IMR-90 (cell line): ENCODE measurements at regions not wholly inside any gene's neighbourhood (a gene's known extent, or its start where the extent isn't known, plus 50 kb on each side); places are given as distances from the start of the nearest gene placed in this dataset.

ENCODE experiments used
- ATAC-seq: fragments of 200-7000 bp; cut with Tn5 transposase; 2 replicates; pipeline ENCODE4 v1.9.1; 2020; ENCODE audit warnings: low read depth, mild to moderate bottlenecking, moderate library complexity
- BruUV-seq: library from RNA; stranded (reverse); fragments of 400-500 nt; replicated peaks from 2 replicates; lab custom pipeline; 2021; lab: Mats Ljungman, UMichigan
- CTCF ChIA-PET: fragments of 300-600 bp; formaldehyde crosslinking; extraction: SDS; loops from one replicate; lab custom pipeline; 2021; ENCODE audit warnings: antibody characterized with exemption; lab: Yijun Ruan, JAX
- POLR2A ChIA-PET: fragments of 300-600 bp; sonication (Branson Sonifier 250); formaldehyde crosslinking; loops from one replicate; lab custom pipeline; 2022; ENCODE audit warnings: antibody characterized with exemption; ENCODE audit not compliant: unreplicated experiment; lab: Charles Lee
- DNase-seq: peaks from one replicate; pipeline ENCODE4 v3.0.0; 2013
- H2AFZ ChIP-seq: replicated peaks from 2 replicates; pipeline ENCODE3; 2013; ENCODE audit warnings: low read length, mild to moderate bottlenecking; ENCODE audit not compliant: poor library complexity
- H2AK5ac ChIP-seq: 2 replicates; pipeline ENCODE4 v1.6.1; 2013; ENCODE audit warnings: low read depth, low read length, inconsistent platforms
- H2AK9ac ChIP-seq: replicated peaks from 2 replicates; pipeline ENCODE3; 2013; ENCODE audit warnings: mild to moderate bottlenecking, low read depth, low read length, moderate library complexity; ENCODE audit not compliant: poor library complexity
- H2BK120ac ChIP-seq: 2 replicates; pipeline ENCODE4 v1.6.1; 2013; ENCODE audit warnings: low read depth, low read length, inconsistent platforms
- H2BK15ac ChIP-seq: 3 replicates; pipeline ENCODE4 v1.6.1; 2013; ENCODE audit warnings: low read depth, low read length, inconsistent platforms
- H2BK20ac ChIP-seq: 2 replicates; pipeline ENCODE4 v1.6.1; 2013; ENCODE audit warnings: low read depth, mild to moderate bottlenecking, inconsistent platforms, low read length, moderate library complexity
- H2BK5ac ChIP-seq: 2 replicates; pipeline ENCODE4 v1.6.1; 2013; ENCODE audit warnings: mild to moderate bottlenecking, low read depth, low read length, inconsistent platforms; ENCODE audit not compliant: poor library complexity, severe bottlenecking
- H3K14ac ChIP-seq: replicated peaks from 2 replicates; pipeline ENCODE4 v1.6.1; 2013; ENCODE audit warnings: low read depth, low read length, inconsistent platforms
- H3K18ac ChIP-seq: 2 replicates; pipeline ENCODE4 v1.6.1; 2013; ENCODE audit warnings: low read depth, low read length, control low read depth
- H3K23ac ChIP-seq: 2 replicates; pipeline ENCODE4 v1.6.1; 2013; ENCODE audit warnings: low read depth, low read length, inconsistent platforms
- H3K27ac ChIP-seq: 2 replicates; pipeline ENCODE4 v1.5.1; 2013; ENCODE audit warnings: mild to moderate bottlenecking, control low read depth, low read length; ENCODE audit not compliant: insufficient read depth
- H3K27me3 ChIP-seq: 2 replicates; pipeline ENCODE4 v1.6.1; 2013; ENCODE audit warnings: low read length; ENCODE audit not compliant: control insufficient read depth, insufficient read depth
- H3K36me3 ChIP-seq: 2 replicates; pipeline ENCODE4 v1.6.1; 2013; ENCODE audit warnings: low read length, mixed read lengths; ENCODE audit not compliant: control insufficient read depth, insufficient read depth
- H3K4ac ChIP-seq: 2 replicates; pipeline ENCODE4 v1.6.1; 2013; ENCODE audit warnings: low read depth, low read length, inconsistent platforms
- H3K4me1 ChIP-seq: 2 replicates; pipeline ENCODE4 v1.6.1; 2013; ENCODE audit warnings: low read length, mixed read lengths; ENCODE audit not compliant: control insufficient read depth, insufficient read depth
- H3K4me2 ChIP-seq: 2 replicates; pipeline ENCODE4 v1.6.1; 2013; ENCODE audit warnings: low read depth, mild to moderate bottlenecking, control low read depth, low read length, moderate library complexity
- H3K4me3 ChIP-seq: 2 replicates; pipeline ENCODE4 v1.5.1; 2013; ENCODE audit warnings: low read depth, mild to moderate bottlenecking, control low read depth, low read length, moderate library complexity; ENCODE audit not compliant: insufficient read depth
- H3K56ac ChIP-seq: 2 replicates; pipeline ENCODE4 v1.6.1; 2013; ENCODE audit warnings: low read length, inconsistent platforms; ENCODE audit not compliant: insufficient read depth; ENCODE audit errors: extremely low read depth
- H3K79me1 ChIP-seq, 2 experiments: 2 replicates each; pipeline ENCODE4 v1.6.1; 2013; ENCODE audit warnings: low read length in 2 of 2, inconsistent platforms in 1 of 2, low read depth in 1 of 2
- H3K9ac ChIP-seq: 2 replicates; pipeline ENCODE4 v1.6.1; 2013; ENCODE audit warnings: low read depth, low read length, control low read depth
- H3K9me1 ChIP-seq: 2 replicates; pipeline ENCODE4 v1.6.1; 2013; ENCODE audit warnings: low read length, inconsistent platforms; ENCODE audit not compliant: insufficient read depth
- H3K9me3 ChIP-seq: 2 replicates; pipeline ENCODE4 v1.6.1; 2013; ENCODE audit warnings: low read length; ENCODE audit not compliant: control insufficient read depth, insufficient read depth
- H4K20me1 ChIP-seq: 2 replicates; pipeline ENCODE4 v1.6.1; 2013; ENCODE audit warnings: low read length, inconsistent platforms; ENCODE audit not compliant: insufficient read depth
- H4K5ac ChIP-seq: 2 replicates; pipeline ENCODE4 v1.6.1; 2013; ENCODE audit warnings: mild to moderate bottlenecking, low read depth, low read length, control low read depth
- H4K8ac ChIP-seq, 2 experiments: 2 replicates each; pipeline ENCODE4 v1.6.1; 2013; ENCODE audit warnings: low read depth in 2 of 2, low read length in 2 of 2, control low read depth in 1 of 2, inconsistent platforms in 1 of 2
- H4K91ac ChIP-seq: 2 replicates; pipeline ENCODE4 v1.6.1; 2013; ENCODE audit warnings: low read depth, low read length, inconsistent platforms; ENCODE audit not compliant: insufficient read depth
- BHLHE40 ChIP-seq: fragments of 150-350 bp; IDR thresholded peaks from 2 replicates; pipeline ENCODE4 v1.6.1; 2016; ENCODE audit warnings: mild to moderate bottlenecking, low read depth, low read length
- CHD1 ChIP-seq: IDR thresholded peaks from 2 replicates; pipeline ENCODE4 v1.6.1; 2012; ENCODE audit warnings: low read depth, low read length, improper control_type of control experiment
- FOS ChIP-seq: fragments of 150-350 bp; IDR thresholded peaks from 2 replicates; pipeline ENCODE4 v1.6.1; 2016; ENCODE audit warnings: low read depth, low read length
- MAFK ChIP-seq: IDR thresholded peaks from 2 replicates; pipeline ENCODE4 v1.6.1; 2012; ENCODE audit warnings: low read depth, low read length, improper control_type of control experiment
- MAZ ChIP-seq: IDR thresholded peaks from 2 replicates; pipeline ENCODE4 v1.6.1; 2012; ENCODE audit warnings: low read depth, mild to moderate bottlenecking, low read length, improper control_type of control experiment, moderate library complexity, borderline replicate concordance
- MXI1 ChIP-seq: IDR thresholded peaks from 2 replicates; pipeline ENCODE4 v1.6.1; 2012; ENCODE audit warnings: low read depth, mild to moderate bottlenecking, low read length, moderate library complexity, borderline replicate concordance
- POLR2A ChIP-seq: IDR thresholded peaks from 2 replicates; pipeline ENCODE4 v1.6.1; 2012; ENCODE audit warnings: mild to moderate bottlenecking, low read depth, low read length
- RAD21 ChIP-seq: IDR thresholded peaks from 2 replicates; pipeline ENCODE4 v1.6.1; 2012; ENCODE audit warnings: low read length, improper control_type of control experiment
- RCOR1 ChIP-seq: IDR thresholded peaks from 2 replicates; pipeline ENCODE4 v1.6.1; 2012; ENCODE audit warnings: mild to moderate bottlenecking, low read length, improper control_type of control experiment; ENCODE audit not compliant: insufficient replicate concordance
- RFX5 ChIP-seq: IDR thresholded peaks from 2 replicates; pipeline ENCODE4 v1.8.0; 2012; ENCODE audit warnings: low read depth, mild to moderate bottlenecking, low read length, moderate library complexity
- SMC3 ChIP-seq: fragments of 150-350 bp; IDR thresholded peaks from 2 replicates; pipeline ENCODE4 v1.6.1; 2016; ENCODE audit warnings: low read depth, mild to moderate bottlenecking, antibody characterized with exemption, low read length, moderate library complexity
- WGBS, 2 experiments: methylation state at CpG; one replicate each; pipeline versions ENCODE4 v1.1.5 to v1.1.7; 2013; ENCODE audit warnings: missing lambda C conversion rate in 2 of 2; ENCODE audit not compliant: insufficient read length in 1 of 2; ENCODE audit errors: extremely low coverage in 2 of 2; 5-methylcytosine and 5-hydroxymethylcytosine counted together
- dilution Hi-C: fragments of 300-500 bp; cut with HindIII; formaldehyde crosslinking; loops from one replicate; pipeline ENCODE4 v1.14.3; 2018; ENCODE audit warnings: low sequenced_read_pairs; ENCODE audit not compliant: unreplicated experiment
- in situ Hi-C: fragments of 300-500 bp; cut with MboI; formaldehyde crosslinking; loops from 3 replicates; pipeline ENCODE4 v1.14.3; 2019; ENCODE audit warnings: low sequenced_read_pairs, inconsistent platforms, mixed read lengths
- intact Hi-C: fragments of 100-400 bp; cut with micrococcal nuclease; formaldehyde crosslinking; loops from 2 replicates; pipeline ENCODE4 v1.10.0; 2022
- TF ChIP-seq, protein P1 (sequence below): fragments of 150-350 bp; IDR thresholded peaks from 2 replicates; pipeline ENCODE4 v1.6.1; 2017; ENCODE audit warnings: mild to moderate bottlenecking, antibody characterized with exemption, low read length, low read depth
- TF ChIP-seq, protein P2 (sequence below): fragments of 150-350 bp; IDR thresholded peaks from 2 replicates; pipeline ENCODE4 v1.6.1; 2016; ENCODE audit warnings: low read depth, mild to moderate bottlenecking, low read length, moderate library complexity, borderline replicate concordance

DNA sequence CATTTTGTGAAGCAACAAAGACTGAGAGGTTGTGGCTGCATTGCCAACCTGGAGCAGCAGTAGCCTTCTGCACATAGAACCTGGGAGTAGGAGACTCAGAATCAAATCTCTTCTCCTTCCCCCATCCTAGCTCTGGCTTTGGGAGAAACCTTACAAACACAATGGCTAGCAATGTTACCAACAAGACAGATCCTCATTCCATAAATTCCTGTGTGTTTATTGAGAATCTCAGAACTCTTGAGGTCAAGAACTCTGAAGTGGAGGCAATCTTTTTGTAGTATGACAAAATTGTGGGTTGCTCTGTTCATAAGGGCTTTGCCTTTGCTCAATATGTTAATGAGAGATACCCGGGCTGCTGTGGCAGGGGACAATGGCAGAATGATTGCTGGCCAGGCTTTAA lies 406.7 kb upstream of the SPANXN1 start:
- no peak overlapping the region for H2AK5ac ChIP-seq
- no peak overlapping the region for H4K5ac ChIP-seq
- H2BK15ac ChIP-seq, result no peak overlapping the region
- no TSS peak for BruUV-seq
- no peak overlapping the region for H2AK9ac ChIP-seq
- peaks cover 1% of the 10 kb centered on the region; the same call in 1 of the 2 replicates for H3K9me3 ChIP-seq
- no peak overlapping the region for H3K56ac ChIP-seq
- no peak overlapping the region for H2BK120ac ChIP-seq
- ATAC-seq, result no peak
- H4K91ac ChIP-seq, result no peak overlapping the region
- no peak overlapping the region for H3K23ac ChIP-seq
- H2BK20ac ChIP-seq, result no peak overlapping the region
- no peak for DNase-seq
- no peak overlapping the region for H2BK5ac ChIP-seq
- no peak overlapping the region for H3K4me2 ChIP-seq
- no peak overlapping the region for H3K4me3 ChIP-seq
- whole genome bisulfite sequencing, 2 experiments, result 14% methylated on average over 1 of the region's 1 CpG; no CpG with 5 or more reads in 1 of the 2 experiments
- no peaks in the 10 kb centered on the region for H4K20me1 ChIP-seq
- in situ Hi-C loops (no loop called here), dilution Hi-C loops (no loop called here), intact Hi-C loops (no loop called here)
- ChIA-PET POLR2A (no interaction called here), CTCF (no interaction called here)
- no peak overlapping the region for H2AFZ ChIP-seq
- H3K4ac ChIP-seq, result no peak overlapping the region
- no peaks in the 10 kb centered on the region for H3K4me1 ChIP-seq
- H3K27ac ChIP-seq, result no peak overlapping the region
- no peak overlapping the region for H4K8ac ChIP-seq
- H3K9me1 ChIP-seq, result no peaks in the 10 kb centered on the region
- no peaks in the 10 kb centered on the region for H3K36me3 ChIP-seq
- no peaks in the 10 kb centered on the region for H3K79me1 ChIP-seq
- no peak overlapping the region for H3K14ac ChIP-seq
- TF ChIP-seq CHD1 (no peak), BHLHE40 (no peak), RCOR1 (no peak), FOS (no peak), POLR2A (no peak), MAZ (no peak), SMC3 (no peak), MAFK (no peak), RFX5 (no peak), RAD21 (no peak), MXI1 (no peak)
- TF ChIP-seq, protein P1, sequence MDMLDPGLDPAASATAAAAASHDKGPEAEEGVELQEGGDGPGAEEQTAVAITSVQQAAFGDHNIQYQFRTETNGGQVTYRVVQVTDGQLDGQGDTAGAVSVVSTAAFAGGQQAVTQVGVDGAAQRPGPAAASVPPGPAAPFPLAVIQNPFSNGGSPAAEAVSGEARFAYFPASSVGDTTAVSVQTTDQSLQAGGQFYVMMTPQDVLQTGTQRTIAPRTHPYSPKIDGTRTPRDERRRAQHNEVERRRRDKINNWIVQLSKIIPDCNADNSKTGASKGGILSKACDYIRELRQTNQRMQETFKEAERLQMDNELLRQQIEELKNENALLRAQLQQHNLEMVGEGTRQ, result no peak
- TF ChIP-seq, protein P2, sequence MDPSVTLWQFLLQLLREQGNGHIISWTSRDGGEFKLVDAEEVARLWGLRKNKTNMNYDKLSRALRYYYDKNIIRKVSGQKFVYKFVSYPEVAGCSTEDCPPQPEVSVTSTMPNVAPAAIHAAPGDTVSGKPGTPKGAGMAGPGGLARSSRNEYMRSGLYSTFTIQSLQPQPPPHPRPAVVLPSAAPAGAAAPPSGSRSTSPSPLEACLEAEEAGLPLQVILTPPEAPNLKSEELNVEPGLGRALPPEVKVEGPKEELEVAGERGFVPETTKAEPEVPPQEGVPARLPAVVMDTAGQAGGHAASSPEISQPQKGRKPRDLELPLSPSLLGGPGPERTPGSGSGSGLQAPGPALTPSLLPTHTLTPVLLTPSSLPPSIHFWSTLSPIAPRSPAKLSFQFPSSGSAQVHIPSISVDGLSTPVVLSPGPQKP, result no peak
- no peaks in the 10 kb centered on the region for H3K27me3 ChIP-seq
- no peak overlapping the region for H3K9ac ChIP-seq
- no peak overlapping the region for H3K18ac ChIP-seq
